ENCODE measurements at regions not wholly inside any gene's neighbourhood (a gene's known extent, or its start where the extent isn't known, plus 50 kb on each side); places are given as distances from the start of the nearest gene placed in this dataset.

- TF ChIP-seq CTCF (conservative IDR thresholded peaks at IDR 0.05), result no peak
- TF ChIP-seq EZH2 (IDR thresholded peaks at IDR 0.05; ENCODE audit: low read depth), result no peak
Observed at GRCh38 chr6:22765015-22765414, 195.6 kb downstream of the HDGFL1 start.
